Activated naive CD8-positive, alpha-beta T cell treated with anti-CD3 and anti-CD28 coated beads for 36 hours (primary cell): ENCODE measurements at regions not wholly inside any gene's neighbourhood (a gene's known extent, or its start where the extent isn't known, plus 50 kb on each side); places are given as distances from the start of the nearest gene placed in this dataset.

ENCODE experiments used
- DNase-seq: peaks from one replicate; pipeline ENCODE4 v3.0.0; 2021
- H3K27ac Mint-ChIP-seq: one replicate; pipeline ENCODE4 v1.8.0; 2022; ENCODE audit warnings: mild to moderate bottlenecking, moderate library complexity, mixed read lengths
- H3K27me3 Mint-ChIP-seq: one replicate; pipeline ENCODE4 v1.8.0; 2022; ENCODE audit warnings: mild to moderate bottlenecking, mixed read lengths
- H3K36me3 Mint-ChIP-seq: one replicate; pipeline ENCODE4 v1.8.0; 2021; ENCODE audit warnings: mild to moderate bottlenecking, mixed read lengths
- H3K4me1 Mint-ChIP-seq: one replicate; pipeline ENCODE4 v1.8.0; 2021; ENCODE audit warnings: mixed read lengths
- H3K4me3 Mint-ChIP-seq: one replicate; pipeline ENCODE4 v1.8.0; 2022; ENCODE audit warnings: mild to moderate bottlenecking, moderate library complexity, mixed read lengths
- H3K9me3 Mint-ChIP-seq: one replicate; pipeline ENCODE4 v1.8.0; 2022; ENCODE audit warnings: mixed read lengths

GRCh38 chr2:157053876-157054275, 203.6 kb upstream of the GALNT5 start:
- peaks cover 8% of the 10 kb centered on the region for H3K27me3 Mint-ChIP-seq
- no peaks in the 10 kb centered on the region for H3K9me3 Mint-ChIP-seq
- H3K4me1 Mint-ChIP-seq, result no peaks in the 10 kb centered on the region
- no peak for DNase-seq
- no peaks in the 10 kb centered on the region for H3K36me3 Mint-ChIP-seq
- H3K4me3 Mint-ChIP-seq, result no peak overlapping the region
- H3K27ac Mint-ChIP-seq, result no peak overlapping the region

DNA sequence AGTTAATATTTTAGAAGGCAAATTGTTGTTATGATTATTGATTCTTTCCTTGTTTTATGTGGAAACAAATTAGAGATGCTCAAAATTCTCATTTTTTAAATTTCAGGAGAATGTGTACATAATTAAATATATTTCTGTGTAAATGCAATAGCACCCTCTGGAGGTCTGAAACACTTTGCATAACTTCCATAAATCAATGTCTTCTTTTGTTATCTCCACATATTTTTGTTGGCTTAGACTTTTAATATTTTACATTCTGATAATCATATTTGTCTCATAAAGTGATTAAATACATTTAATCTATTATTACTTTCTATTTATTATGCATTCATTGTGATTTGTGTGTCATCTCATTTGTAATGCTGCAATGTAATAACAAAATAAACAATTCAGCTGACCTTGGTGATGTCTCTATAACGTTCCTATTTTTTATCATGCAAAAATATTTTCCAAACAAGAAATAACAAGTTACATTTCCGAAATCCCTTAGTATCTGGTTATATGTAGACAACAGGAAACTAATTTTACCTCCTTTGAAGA, 201.8 kb upstream of the GALNT5 start:
- Mint-ChIP-seq H3K4me1 (no peaks in the 10 kb centered on the region), H3K9me3 (no peaks in the 10 kb centered on the region), H3K36me3 (no peaks in the 10 kb centered on the region), H3K27me3 (peaks cover 9% of the 10 kb centered on the region), H3K4me3 (no peak overlapping the region), H3K27ac (no peak overlapping the region)
- no peak for DNase-seq

DNA sequence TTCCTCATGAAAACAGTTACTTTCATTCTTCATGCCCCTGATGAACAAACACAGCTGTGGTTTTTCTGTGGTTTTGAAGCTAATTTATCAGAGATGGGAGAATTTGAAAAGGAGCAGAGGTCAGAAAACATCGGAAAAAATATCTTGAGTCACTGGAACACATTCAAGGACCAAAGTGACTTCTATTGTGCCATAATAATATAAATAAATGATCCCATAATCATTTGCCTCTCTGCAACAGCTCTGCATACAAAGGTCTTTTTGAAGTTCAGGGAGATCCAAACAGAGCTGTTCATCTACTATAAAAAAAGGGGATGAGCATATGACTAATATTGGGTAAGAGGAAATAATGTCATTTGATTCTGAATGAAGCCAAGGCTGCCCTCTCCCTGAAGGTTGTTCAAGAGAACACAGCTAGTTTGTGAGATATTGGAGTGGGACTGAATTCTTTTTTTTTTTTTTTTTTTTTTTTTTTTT, 201.3 kb upstream of the GALNT5 start:
- H3K27me3 Mint-ChIP-seq, result peaks cover 9% of the 10 kb centered on the region
- no peak for DNase-seq
- H3K27ac Mint-ChIP-seq, result no peak overlapping the region
- no peaks in the 10 kb centered on the region for H3K36me3 Mint-ChIP-seq
- no peak overlapping the region for H3K4me3 Mint-ChIP-seq
- no peaks in the 10 kb centered on the region for H3K9me3 Mint-ChIP-seq
- no peaks in the 10 kb centered on the region for H3K4me1 Mint-ChIP-seq

- Mint-ChIP-seq H3K4me3 (no peak overlapping the region), H3K27me3 (peaks cover 9% of the 10 kb centered on the region), H3K4me1 (no peaks in the 10 kb centered on the region), H3K9me3 (no peaks in the 10 kb centered on the region), H3K27ac (no peak overlapping the region), H3K36me3 (no peaks in the 10 kb centered on the region)
- no peak for DNase-seq
Measured at GRCh38 chr2:157058161-157058560, 199.3 kb upstream of the GALNT5 start.

DNA sequence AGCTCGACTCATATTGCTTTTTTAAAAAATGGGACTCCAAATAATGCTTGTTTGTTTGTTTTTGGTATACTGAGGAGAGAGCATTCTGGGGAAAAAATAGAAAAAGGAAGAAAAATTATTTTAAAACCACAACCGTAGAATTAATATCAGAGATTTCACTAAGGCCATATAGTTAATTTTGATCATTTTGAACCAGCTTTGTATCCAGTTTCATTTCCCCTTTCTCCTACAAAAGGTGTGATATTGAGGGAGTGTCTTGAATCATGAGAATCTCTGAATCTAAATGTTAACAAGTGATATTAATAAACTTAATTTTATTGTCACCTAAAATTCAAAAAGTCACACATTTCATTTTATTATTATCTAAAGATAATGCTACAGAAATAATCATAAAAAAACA, 198.5 kb upstream of the GALNT5 start:
- no peak overlapping the region for H3K27ac Mint-ChIP-seq

GRCh38 chr2:157061799-157062198, 195.7 kb upstream of the GALNT5 start:
- no peak for DNase-seq
- Mint-ChIP-seq H3K36me3 (no peaks in the 10 kb centered on the region), H3K4me1 (no peaks in the 10 kb centered on the region), H3K27ac (no peak overlapping the region), H3K27me3 (peaks cover 5% of the 10 kb centered on the region), H3K9me3 (no peaks in the 10 kb centered on the region), H3K4me3 (no peak overlapping the region)

More for the DNA sequence above, 198.5 kb upstream of the GALNT5 start:
- no peaks in the 10 kb centered on the region for H3K9me3 Mint-ChIP-seq
- no peaks in the 10 kb centered on the region for H3K36me3 Mint-ChIP-seq
- H3K27me3 Mint-ChIP-seq, result peaks cover 9% of the 10 kb centered on the region
- no peaks in the 10 kb centered on the region for H3K4me1 Mint-ChIP-seq
- H3K4me3 Mint-ChIP-seq, result no peak overlapping the region
- DNase-seq, result no peak

GRCh38 chr2:157067562-157067961, 189.9 kb upstream of the GALNT5 start:
- H3K9me3 Mint-ChIP-seq, result no peaks in the 10 kb centered on the region
- no peak for DNase-seq
- peaks cover 4% of the 10 kb centered on the region for H3K27me3 Mint-ChIP-seq
- H3K27ac Mint-ChIP-seq, result no peak overlapping the region
- no peaks in the 10 kb centered on the region for H3K36me3 Mint-ChIP-seq
- H3K4me1 Mint-ChIP-seq, result no peaks in the 10 kb centered on the region
- no peak overlapping the region for H3K4me3 Mint-ChIP-seq

DNA sequence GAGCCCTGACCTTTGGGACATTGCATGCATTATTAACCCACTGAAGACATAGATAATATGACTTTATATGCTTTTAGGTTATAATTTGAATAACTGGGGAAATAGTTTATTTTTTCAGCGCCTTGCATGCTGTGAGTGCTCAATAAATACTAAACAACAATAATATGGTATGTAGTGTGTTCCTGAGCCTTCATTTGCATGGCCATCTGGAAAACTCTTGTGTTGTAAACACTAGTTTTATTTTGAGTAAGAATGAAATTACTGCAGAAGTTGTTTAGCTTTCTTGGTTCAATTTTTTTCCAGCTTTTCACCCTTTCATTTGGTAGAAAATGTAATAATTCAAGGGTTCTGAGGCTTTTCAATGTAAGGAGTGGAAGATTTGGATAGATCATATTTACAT, 189.3 kb upstream of the GALNT5 start:
- Mint-ChIP-seq H3K4me3 (no peak overlapping the region), H3K9me3 (no peaks in the 10 kb centered on the region), H3K4me1 (no peaks in the 10 kb centered on the region), H3K27ac (no peak overlapping the region), H3K36me3 (no peaks in the 10 kb centered on the region), H3K27me3 (peaks cover 4% of the 10 kb centered on the region)
- DNase-seq, result no peak

DNA sequence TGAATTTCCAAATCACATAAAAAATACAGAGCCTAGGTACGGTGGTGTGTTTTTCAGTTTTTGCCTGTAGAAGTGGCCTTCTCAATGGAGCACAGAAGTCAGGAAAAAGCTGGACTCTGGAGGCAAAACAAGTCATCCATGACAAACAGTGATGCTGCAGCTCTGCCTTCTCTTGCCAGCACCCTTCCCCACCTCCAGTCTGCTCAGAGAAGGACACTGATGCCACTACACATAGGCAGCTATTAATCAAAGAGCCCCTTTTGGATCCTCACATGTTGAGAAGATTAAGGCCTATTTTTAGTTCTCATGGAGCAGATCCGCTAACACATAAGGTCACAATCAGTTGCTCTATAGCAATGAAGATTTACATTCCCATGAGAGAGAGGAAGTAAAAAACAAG, 181.6 kb upstream of the GALNT5 start:
- H3K4me1 Mint-ChIP-seq, result no peaks in the 10 kb centered on the region
- no peaks in the 10 kb centered on the region for H3K36me3 Mint-ChIP-seq
- no peak overlapping the region for H3K27ac Mint-ChIP-seq

GRCh38 chr2:157076526-157077161, 180.9 kb upstream of the GALNT5 start:
- DNase-seq, result no peak
- H3K36me3 Mint-ChIP-seq, result no peaks in the 10 kb centered on the region
- H3K4me3 Mint-ChIP-seq, result no peak overlapping the region
- no peaks in the 10 kb centered on the region for H3K4me1 Mint-ChIP-seq
- H3K27me3 Mint-ChIP-seq, result no peaks in the 10 kb centered on the region
- H3K9me3 Mint-ChIP-seq, result no peaks in the 10 kb centered on the region
- no peak overlapping the region for H3K27ac Mint-ChIP-seq

More for the DNA sequence above, 181.6 kb upstream of the GALNT5 start:
- Mint-ChIP-seq H3K9me3 (no peaks in the 10 kb centered on the region), H3K4me3 (no peak overlapping the region), H3K27me3 (no peaks in the 10 kb centered on the region)
- DNase-seq, result no peak

GRCh38 chr2:157077753-157078350, 179.7 kb upstream of the GALNT5 start:
- no peaks in the 10 kb centered on the region for H3K9me3 Mint-ChIP-seq
- no peak for DNase-seq
- H3K27ac Mint-ChIP-seq, result no peak overlapping the region
- no peaks in the 10 kb centered on the region for H3K27me3 Mint-ChIP-seq
- no peaks in the 10 kb centered on the region for H3K4me1 Mint-ChIP-seq
- no peak overlapping the region for H3K4me3 Mint-ChIP-seq
- H3K36me3 Mint-ChIP-seq, result no peaks in the 10 kb centered on the region

DNA sequence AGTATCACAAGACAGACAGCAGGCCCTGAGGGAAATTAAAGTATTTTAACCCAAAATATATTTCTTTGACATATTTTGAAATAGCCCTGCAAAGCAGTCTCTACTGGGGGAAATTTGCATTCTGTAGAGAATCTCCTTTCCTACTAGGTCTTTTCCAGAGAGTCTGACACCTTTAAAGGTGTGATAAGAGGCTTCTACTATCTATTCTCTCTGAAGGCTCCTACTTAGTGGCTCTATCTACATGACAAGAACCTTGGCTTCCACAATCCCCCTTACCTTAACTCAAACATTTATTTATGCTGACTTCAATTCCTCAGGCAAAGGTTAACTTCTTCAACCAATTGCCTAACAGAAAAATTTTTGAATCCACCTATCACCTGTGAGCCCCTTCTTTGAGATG, 174.6 kb upstream of the GALNT5 start:
- H3K4me1 Mint-ChIP-seq, result no peaks in the 10 kb centered on the region
- no peak overlapping the region for H3K4me3 Mint-ChIP-seq
- H3K27me3 Mint-ChIP-seq, result no peaks in the 10 kb centered on the region
- no peak overlapping the region for H3K27ac Mint-ChIP-seq
- DNase-seq, result no peak
- H3K36me3 Mint-ChIP-seq, result no peaks in the 10 kb centered on the region
- peaks cover 1% of the 10 kb centered on the region for H3K9me3 Mint-ChIP-seq

GRCh38 chr2:157085522-157085921, 172.0 kb upstream of the GALNT5 start:
- Mint-ChIP-seq H3K36me3 (no peaks in the 10 kb centered on the region), H3K9me3 (peaks cover 1% of the 10 kb centered on the region), H3K27ac (no peak overlapping the region), H3K4me3 (no peak overlapping the region), H3K27me3 (no peaks in the 10 kb centered on the region), H3K4me1 (no peaks in the 10 kb centered on the region)
- DNase-seq, result no peak

- no peak for DNase-seq
- H3K4me1 Mint-ChIP-seq, result no peaks in the 10 kb centered on the region
- no peak overlapping the region for H3K27ac Mint-ChIP-seq
- H3K36me3 Mint-ChIP-seq, result no peaks in the 10 kb centered on the region
- H3K4me3 Mint-ChIP-seq, result no peak overlapping the region
- no peaks in the 10 kb centered on the region for H3K27me3 Mint-ChIP-seq
- peaks cover 1% of the 10 kb centered on the region for H3K9me3 Mint-ChIP-seq
Measured at GRCh38 chr2:157087373-157088002, 170.0 kb upstream of the GALNT5 start.

GRCh38 chr2:157093666-157094065, 163.8 kb upstream of the GALNT5 start:
- Mint-ChIP-seq H3K36me3 (no peaks in the 10 kb centered on the region), H3K4me1 (no peaks in the 10 kb centered on the region), H3K9me3 (peaks cover 5% of the 10 kb centered on the region), H3K27me3 (no peaks in the 10 kb centered on the region), H3K4me3 (no peak overlapping the region), H3K27ac (no peak overlapping the region)
- DNase-seq, result no peak
